Peyer's patch (tissue), 4 donors: ENCODE measurements at regions not wholly inside any gene's neighbourhood (a gene's known extent, or its start where the extent isn't known, plus 50 kb on each side); places are given as distances from the start of the nearest gene placed in this dataset.

Experiments
- CTCF ChIP-seq, 6 experiments: fragments of 450-650 bp in 4 of 6; fragments of 200-600 bp in 2 of 6; sonication (generic) in 1 of 6; IDR thresholded peaks; one replicate each; pipeline ENCODE4 v1.5.1; 2017 to 2019; ENCODE audit warnings: antibody characterized with exemption in 6 of 6, mild to moderate bottlenecking in 3 of 6, moderate library complexity in 1 of 6
- POLR2A ChIP-seq, 2 donors: fragments of 450-650 bp; IDR thresholded peaks; one replicate each; pipeline ENCODE4 v1.5.1; 2017; ENCODE audit warnings: antibody characterized with exemption in 2 of 2, mild to moderate bottlenecking in 2 of 2, moderate library complexity in 2 of 2

GRCh38 chr3:184648636-184649035 lies 63.2 kb downstream of the MAGEF1 start:
- TF ChIP-seq CTCF (IDR thresholded peaks at IDR 0.05): no peak
- TF ChIP-seq POLR2A (IDR thresholded peaks at IDR 0.05): no peak
